Neural crest cell (in vitro differentiated cells): ENCODE measurements at regions not wholly inside any gene's neighbourhood (a gene's known extent, or its start where the extent isn't known, plus 50 kb on each side); places are given as distances from the start of the nearest gene placed in this dataset.
A peak's percentile ranks its signal among the peaks of the same experiment; 100 is the strongest.

Experiments
- DNase-seq: peaks from one replicate; pipeline ENCODE4 v3.0.0; 2021; ENCODE audit warnings: low read depth, mixed read lengths, low spot score
- H3K27ac Mint-ChIP-seq: one replicate; pipeline ENCODE4 v1.8.0; 2021; ENCODE audit warnings: mild to moderate bottlenecking, mixed read lengths; ENCODE audit not compliant: unreplicated experiment
- H3K27me3 Mint-ChIP-seq: 2 replicates; pipeline ENCODE4 v1.8.0; 2021; ENCODE audit warnings: low read depth, mild to moderate bottlenecking, mixed read lengths
- H3K36me3 Mint-ChIP-seq: 2 replicates; pipeline ENCODE4 v1.8.0; 2021; ENCODE audit warnings: low read depth, mild to moderate bottlenecking, mixed read lengths
- H3K4me1 Mint-ChIP-seq: 2 replicates; pipeline ENCODE4 v1.8.0; 2021; ENCODE audit warnings: mixed read lengths
- H3K4me3 Mint-ChIP-seq: one replicate; pipeline ENCODE4 v1.8.0; 2021; ENCODE audit warnings: mild to moderate bottlenecking, mixed read lengths
- H3K9me3 Mint-ChIP-seq: 2 replicates; pipeline ENCODE4 v1.8.0; 2021; ENCODE audit warnings: mixed read lengths
- TF ChIP-seq, protein P1 (sequence below): fragments of 200-600 bp; sonication (generic); conservative IDR thresholded peaks from 2 replicates; pipeline ENCODE4 v1.5.0; 2021; ENCODE audit warnings: antibody characterized with exemption, mild to moderate bottlenecking

DNA sequence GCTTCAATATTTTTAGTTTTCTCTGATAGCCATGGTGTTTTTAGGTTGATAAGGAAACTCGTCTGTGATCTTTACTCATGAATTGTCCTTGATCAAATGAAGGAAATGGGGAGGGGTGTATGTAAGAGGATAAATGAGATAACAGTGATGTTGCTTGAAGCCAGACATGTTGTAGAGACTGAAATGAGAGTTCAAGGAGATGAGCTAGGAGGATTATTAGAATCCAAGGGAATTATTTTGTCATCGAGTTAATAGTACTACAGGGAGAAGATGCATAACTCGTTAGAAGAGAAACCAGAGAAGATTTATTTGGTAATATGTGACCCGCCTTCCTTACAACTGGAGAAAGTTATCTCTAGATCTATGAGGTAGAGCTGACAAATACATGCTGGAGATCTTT is 371.3 kb upstream of the DDHD1 start:
- no peak overlapping the region for H3K27ac Mint-ChIP-seq

DNA sequence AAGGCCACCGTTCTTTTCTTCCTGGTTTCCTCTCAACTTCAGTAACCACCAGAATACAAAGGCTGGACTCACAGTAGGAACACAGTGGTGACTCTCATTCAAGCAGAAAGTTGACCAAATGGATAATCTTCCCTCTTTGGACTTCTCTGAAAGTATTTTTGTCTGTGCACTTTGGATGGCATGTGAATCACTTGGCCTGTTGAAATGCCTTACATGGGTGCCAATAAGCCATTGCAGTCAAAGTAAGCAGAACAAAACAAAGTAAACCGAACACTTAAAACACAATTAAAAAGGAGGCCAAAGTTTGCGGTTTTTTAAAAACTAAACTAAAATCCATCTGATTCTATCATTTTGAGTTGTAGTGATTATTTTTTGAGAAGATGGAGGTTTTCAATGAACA is 370.1 kb upstream of the DDHD1 start:
- peaks cover 4% of the 10 kb centered on the region for H3K4me1 Mint-ChIP-seq

More for the DNA sequence above, 371.3 kb upstream of the DDHD1 start:
- TF ChIP-seq, protein P1, sequence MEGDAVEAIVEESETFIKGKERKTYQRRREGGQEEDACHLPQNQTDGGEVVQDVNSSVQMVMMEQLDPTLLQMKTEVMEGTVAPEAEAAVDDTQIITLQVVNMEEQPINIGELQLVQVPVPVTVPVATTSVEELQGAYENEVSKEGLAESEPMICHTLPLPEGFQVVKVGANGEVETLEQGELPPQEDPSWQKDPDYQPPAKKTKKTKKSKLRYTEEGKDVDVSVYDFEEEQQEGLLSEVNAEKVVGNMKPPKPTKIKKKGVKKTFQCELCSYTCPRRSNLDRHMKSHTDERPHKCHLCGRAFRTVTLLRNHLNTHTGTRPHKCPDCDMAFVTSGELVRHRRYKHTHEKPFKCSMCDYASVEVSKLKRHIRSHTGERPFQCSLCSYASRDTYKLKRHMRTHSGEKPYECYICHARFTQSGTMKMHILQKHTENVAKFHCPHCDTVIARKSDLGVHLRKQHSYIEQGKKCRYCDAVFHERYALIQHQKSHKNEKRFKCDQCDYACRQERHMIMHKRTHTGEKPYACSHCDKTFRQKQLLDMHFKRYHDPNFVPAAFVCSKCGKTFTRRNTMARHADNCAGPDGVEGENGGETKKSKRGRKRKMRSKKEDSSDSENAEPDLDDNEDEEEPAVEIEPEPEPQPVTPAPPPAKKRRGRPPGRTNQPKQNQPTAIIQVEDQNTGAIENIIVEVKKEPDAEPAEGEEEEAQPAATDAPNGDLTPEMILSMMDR = no peak
- no peak for DNase-seq
- peaks cover 3% of the 10 kb centered on the region for H3K9me3 Mint-ChIP-seq
- no peak overlapping the region for H3K4me3 Mint-ChIP-seq
- no peaks in the 10 kb centered on the region for H3K27me3 Mint-ChIP-seq
- peaks cover 2% of the 10 kb centered on the region for H3K36me3 Mint-ChIP-seq
- H3K4me1 Mint-ChIP-seq = peaks cover 4% of the 10 kb centered on the region

DNA sequence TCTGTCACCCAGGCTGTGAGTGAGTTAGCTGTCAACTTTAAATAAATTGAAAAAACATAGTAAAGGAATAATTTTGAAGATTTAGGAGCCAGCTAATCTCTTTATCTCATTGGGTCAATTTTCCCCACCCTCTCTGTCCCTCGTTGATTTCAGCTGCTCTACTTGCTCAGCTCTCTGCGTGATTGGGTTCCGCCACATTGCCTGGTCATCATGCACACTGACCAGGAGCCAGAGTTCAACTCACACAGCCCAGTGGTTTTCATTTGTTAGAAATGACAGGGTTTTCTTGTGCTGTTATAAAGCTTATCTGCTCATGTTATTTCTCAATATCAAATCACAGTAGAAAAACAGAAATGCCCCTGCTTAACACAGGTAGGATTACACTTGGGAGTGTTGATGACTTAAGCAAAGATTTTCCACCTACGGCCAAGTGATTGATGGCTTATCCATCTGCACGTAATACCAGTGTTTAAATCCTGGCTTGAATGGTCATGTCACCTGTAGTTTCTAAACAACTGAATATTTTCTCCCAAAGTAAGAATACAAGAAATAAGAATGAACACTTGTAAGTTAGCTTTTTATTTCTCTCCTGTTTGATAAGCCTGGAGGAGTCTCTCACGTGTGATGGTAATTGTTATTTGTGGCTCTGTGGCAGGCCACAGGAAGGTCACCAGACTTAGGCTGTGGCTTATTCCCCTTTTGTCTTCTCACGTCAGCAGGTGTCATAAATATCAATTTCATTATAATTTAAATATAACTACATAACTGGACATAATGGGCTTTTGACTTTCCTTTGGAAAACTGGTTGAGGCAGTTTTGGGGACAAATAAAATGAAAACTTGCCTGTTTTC is 367.2 kb upstream of the DDHD1 start:
- Mint-ChIP-seq H3K4me3 (no peak overlapping the region), H3K27me3 (no peaks in the 10 kb centered on the region), H3K4me1 (peaks cover under 1% of the 10 kb centered on the region), H3K27ac (no peak overlapping the region), H3K9me3 (peaks cover 3% of the 10 kb centered on the region), H3K36me3 (no peaks in the 10 kb centered on the region)
- TF ChIP-seq, protein P1 = no peak
- no peak for DNase-seq

More for the DNA sequence above, 370.1 kb upstream of the DDHD1 start:
- TF ChIP-seq, protein P1 = no peak
- no peak for DNase-seq
- H3K36me3 Mint-ChIP-seq = peaks cover 2% of the 10 kb centered on the region
- H3K4me3 Mint-ChIP-seq = no peak overlapping the region
- H3K27me3 Mint-ChIP-seq = no peaks in the 10 kb centered on the region
- H3K27ac Mint-ChIP-seq = no peak overlapping the region
- peaks cover 3% of the 10 kb centered on the region for H3K9me3 Mint-ChIP-seq

DNA sequence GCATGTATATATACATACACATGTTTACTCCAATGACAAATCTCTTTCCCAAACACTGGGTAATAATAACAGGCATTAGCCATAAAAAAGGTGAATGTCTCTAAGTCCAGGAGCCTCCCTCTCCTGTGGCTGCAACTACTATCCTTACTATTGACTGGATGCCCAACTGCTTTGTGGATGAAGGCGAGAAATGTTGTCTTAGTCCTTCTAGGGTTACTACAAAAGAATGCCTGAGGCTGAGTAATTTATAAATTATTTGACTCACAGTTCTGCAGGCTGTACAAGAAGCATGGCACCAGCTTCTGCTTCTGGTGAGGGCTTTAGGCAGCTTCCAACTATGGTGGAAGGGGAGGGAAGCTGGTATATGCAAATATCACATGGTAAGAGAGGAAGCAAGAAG is 366.0 kb upstream of the DDHD1 start:
- TF ChIP-seq, protein P1 = no peak
- Mint-ChIP-seq H3K27ac (no peak overlapping the region), H3K36me3 (no peaks in the 10 kb centered on the region), H3K4me1 (no peaks in the 10 kb centered on the region), H3K27me3 (no peaks in the 10 kb centered on the region), H3K9me3 (peaks cover 3% of the 10 kb centered on the region), H3K4me3 (no peak overlapping the region)
- DNase-seq = no peak

DNA sequence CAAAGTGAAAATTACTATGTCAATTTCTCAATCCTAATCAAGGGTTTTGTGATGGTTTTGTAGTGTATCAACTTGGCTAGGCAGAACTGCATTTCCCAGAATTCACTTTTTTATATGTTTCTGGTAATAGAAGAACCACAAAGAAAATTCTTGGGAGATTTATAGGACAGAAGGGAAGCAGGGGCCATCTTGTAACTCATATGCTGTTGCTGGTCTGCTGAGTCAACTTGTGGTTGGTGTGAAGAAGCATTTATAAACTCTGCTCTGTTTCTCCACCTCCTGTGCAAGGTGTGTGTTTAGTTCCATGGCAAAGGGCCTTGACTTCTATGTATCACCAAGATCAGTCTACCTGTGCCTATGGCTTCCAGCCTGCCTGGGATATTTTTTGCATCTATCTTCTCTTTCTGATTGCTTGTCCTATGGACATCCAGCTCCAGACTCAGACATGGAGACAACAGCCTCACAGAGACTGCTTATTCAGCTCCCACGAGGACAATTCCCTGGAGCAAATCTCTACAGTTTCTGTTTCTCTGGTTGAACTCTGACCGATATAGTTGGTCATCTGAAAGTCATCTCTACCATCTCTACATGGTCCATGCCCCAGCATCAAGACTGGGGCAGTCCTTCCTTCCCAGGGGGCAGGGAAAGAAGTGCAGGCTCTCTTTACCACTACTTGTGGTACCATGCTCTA is 364.3 kb upstream of the DDHD1 start:
- Mint-ChIP-seq H3K4me1 (no peaks in the 10 kb centered on the region), H3K9me3 (peaks cover 1% of the 10 kb centered on the region), H3K27ac (peak overlapping the region; percentile 13), H3K27me3 (no peaks in the 10 kb centered on the region), H3K36me3 (no peaks in the 10 kb centered on the region), H3K4me3 (no peak overlapping the region)
- TF ChIP-seq, protein P1 = no peak
- DNase-seq = no peak
